Femur (tissue), 1 donor: ENCODE measurements at regions not wholly inside any gene's neighbourhood (a gene's known extent, or its start where the extent isn't known, plus 50 kb on each side); places are given as distances from the start of the nearest gene placed in this dataset.
"Not testable (repeated sequence)": the region's sequence is repeated elsewhere in the genome, so short reads cannot be mapped to it uniquely, and the experiment has no call there.

ENCODE experiments used
- DNase-seq: peaks from one replicate; pipeline ENCODE4 v3.0.0-alpha.2; 2017

DNA sequence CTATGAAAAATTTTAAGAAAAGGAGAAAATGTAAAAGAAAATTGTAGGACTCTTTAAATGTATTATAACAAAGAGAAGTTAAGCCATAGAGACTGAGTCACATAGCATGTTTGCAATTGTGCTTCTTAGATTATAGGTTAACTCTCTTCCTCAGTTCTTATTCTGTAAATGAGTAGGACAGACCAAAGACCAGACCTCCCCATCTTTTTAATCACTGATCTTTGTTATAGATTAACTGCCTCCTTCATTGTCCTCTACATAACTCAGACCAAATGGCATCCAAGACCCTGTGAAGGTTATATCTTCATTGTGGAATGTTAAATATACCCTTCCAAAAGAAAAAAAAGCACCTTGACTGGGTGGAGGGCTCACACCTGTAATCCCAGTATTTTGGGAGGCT lies 316.9 kb upstream of the LRRTM4 start:
- no peak for DNase-seq

DNA sequence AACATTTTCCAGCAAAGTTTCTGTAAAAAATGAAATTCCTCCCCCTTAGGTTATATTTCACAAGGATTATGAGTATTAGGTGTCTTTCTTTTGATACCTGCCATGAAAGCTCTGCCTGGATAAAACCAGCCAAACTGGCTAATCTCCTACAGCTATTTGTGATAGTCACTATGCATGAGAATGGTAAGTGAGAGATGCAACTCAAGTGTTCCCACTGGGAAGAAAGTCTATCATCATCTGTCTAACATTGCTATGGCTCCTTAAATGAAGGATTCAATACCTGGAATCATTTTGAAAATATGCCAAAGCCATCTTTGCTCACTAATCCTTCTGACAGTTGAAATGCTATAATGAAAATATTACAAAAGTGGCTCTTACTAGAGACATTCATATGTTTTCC lies 339.9 kb upstream of the LRRTM4 start:
- no peak for DNase-seq

DNA sequence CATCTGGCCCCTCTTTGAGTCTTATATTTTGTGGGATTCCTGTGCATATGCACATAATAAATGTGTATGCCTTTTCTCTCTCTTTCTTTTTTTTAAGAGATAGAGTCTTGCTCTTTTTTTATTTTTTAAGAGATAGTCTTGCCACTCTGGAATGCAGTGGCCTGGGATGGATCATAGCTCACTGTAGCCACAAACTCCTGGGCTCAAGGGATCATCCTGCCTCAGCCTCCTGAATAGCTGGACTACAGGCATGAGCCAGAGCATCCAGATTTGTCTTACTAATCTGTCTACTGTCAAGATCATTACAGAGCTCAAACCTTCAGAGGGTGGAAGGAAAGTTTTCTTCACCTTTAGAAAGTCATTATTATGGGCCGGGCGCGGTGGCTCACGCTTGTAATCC lies 342.2 kb upstream of the LRRTM4 start:
- no peak for DNase-seq

GRCh38 chr2:77866661-77867060 lies 344.5 kb upstream of the LRRTM4 start:
- DNase-seq: no peak

DNA sequence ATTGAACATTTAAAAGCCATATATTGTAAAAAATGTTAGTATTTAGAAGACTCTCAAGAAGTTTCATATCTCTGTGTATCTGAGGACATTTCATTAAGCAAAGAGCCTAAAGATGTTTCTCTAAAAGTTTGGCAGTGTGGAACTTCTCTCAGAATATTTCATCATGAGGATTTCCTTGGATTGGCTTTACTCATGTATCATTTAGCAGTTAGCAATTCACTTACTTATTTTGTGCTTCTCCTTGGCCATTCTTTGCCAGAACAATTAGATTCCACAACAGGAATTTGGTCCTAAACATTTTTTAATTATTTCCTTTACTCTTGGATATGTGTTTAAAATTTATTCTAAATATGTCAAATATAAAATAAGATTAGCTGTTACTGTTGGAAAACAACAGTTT lies 345.0 kb upstream of the LRRTM4 start:
- DNase-seq: no peak

GRCh38 chr2:77873506-77873905 lies 351.3 kb upstream of the LRRTM4 start:
- DNase-seq: no peak

DNA sequence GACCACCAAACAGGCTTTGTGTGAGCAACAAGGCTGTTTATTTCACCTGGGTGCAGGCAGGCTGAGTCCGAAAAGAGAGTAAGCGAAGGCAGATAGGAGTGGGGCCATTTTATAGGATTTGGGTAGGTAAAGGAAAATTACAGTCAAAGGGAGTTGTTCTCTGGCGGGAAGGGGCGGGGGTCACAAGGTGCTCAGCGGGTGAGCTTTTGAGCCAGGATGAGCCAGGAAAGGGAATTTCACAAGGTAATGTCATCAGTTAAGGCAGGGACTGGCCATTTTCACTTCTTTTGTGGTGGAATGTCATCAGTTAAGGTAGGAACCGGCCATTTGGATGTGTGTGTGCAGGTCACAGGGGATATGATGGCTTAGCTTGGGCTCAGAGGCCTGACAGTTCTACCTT lies 378.0 kb upstream of the LRRTM4 start:
- not testable (repeated sequence) for DNase-seq

DNA sequence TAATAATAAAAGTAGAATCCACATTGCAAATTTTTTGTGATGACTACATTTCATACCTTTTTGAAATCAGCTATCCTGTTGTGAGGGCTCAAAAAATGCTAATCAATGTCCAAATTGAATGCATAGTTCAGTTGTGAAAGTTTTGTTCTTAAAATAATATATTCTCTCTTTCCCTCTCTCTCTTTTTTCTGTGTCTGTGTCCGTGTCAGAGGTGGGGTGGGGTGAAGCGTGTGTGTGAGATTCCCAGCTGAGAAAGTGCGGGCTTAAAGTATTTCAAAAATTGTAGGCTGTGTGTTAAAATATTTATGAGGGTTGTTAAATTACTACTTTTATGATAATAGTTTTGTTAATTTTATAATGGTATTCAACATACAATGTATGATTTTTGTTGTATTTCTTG lies 388.0 kb upstream of the LRRTM4 start:
- DNase-seq: no peak

DNA sequence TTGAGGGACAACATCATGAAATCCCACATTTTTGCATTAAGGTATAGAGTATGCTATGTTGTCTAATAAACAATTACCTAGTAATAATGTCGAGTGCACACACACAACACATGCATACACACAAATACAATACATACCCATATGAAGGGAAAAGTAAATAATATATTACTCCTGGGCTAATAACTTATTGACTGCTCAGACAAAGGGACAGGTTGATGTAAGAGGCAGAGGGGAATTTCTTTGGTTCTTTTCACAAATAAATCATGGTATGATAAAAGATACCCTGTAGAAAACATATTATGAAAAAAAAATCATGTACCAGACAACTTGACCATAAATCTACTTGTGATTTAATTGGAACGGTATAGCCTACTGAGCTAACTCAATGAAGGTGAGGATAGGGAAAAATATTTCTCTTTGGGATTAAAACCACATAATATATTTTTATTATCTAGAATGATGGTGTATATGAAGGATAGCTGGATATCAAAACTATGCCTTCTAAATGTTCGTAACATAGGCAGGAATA lies 398.7 kb upstream of the LRRTM4 start:
- no peak for DNase-seq

GRCh38 chr2:77922567-77922966 lies 400.4 kb upstream of the LRRTM4 start:
- no peak for DNase-seq

GRCh38 chr2:77937366-77937765 lies 415.2 kb upstream of the LRRTM4 start:
- DNase-seq: no peak

- DNase-seq: no peak
Measured at GRCh38 chr2:77938462-77938861, 416.3 kb upstream of the LRRTM4 start.

DNA sequence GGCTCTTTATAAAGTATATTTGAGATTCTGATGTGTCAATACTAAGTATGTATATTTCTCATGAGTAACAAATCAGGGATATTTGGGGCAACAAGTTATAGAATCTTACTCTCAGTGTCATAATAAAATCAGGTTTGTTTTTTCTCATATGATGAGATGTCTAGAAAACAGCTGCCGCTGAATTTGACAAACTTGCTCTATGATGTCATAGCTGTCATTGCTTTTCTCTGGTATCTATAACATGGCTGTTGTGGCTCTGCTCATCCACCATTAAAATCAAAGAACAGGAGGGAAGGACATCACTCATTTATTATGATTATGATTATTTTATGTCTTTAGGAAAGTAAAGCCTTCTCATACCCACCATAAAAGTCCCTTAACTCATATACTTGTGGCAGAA lies 417.2 kb upstream of the LRRTM4 start:
- no peak for DNase-seq

- DNase-seq: no peak
Measured at GRCh38 chr2:77939801-77940200, 417.6 kb upstream of the LRRTM4 start.

- no peak for DNase-seq
Measured at GRCh38 chr2:77954931-77955330, 432.8 kb upstream of the LRRTM4 start.

- no peak for DNase-seq
Measured at GRCh38 chr2:77962943-77963342, 440.8 kb upstream of the LRRTM4 start.

GRCh38 chr2:77977471-77978063 lies 455.4 kb upstream of the LRRTM4 start:
- DNase-seq: no peak

GRCh38 chr2:77995161-77995560 lies 473.0 kb upstream of the LRRTM4 start:
- no peak for DNase-seq

DNA sequence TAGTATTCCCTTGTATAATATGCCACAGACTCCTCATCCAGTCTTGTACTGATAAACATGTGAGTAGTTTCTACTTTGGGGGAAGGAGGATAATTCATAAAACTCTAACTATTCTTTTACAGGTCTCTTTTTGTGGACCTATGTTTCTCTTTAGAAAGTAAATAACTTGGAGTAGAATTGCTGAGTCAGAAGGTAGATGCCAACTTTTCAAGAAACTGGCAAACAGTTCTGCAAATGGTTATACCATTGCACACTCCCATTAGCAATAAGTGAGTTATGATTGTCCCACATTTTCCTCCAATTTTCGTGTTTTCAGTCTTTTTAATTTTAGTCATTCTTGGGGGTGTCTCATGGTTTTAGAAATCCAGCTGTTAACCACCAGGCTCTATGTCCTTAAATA lies 477.2 kb upstream of the LRRTM4 start:
- no peak for DNase-seq

DNA sequence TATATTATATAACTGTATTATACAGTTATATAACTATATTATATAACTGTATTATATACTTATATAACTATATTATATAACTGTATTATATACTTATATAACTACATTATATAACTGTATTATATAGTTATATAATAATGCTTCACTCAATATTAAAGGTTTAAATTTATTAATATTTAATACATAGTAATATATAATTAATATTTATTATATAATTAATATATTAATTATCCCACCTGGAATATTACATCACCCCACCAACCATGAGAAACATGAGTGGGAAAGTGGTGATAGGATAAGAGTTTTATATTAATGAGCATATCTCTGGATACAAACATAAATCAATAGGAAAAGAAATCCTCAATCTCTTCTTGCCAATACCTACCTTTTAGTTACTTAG lies 487.1 kb upstream of the LRRTM4 start:
- DNase-seq: no peak

- no peak for DNase-seq
Measured at GRCh38 chr2:78011251-78011650, 489.1 kb upstream of the LRRTM4 start.

GRCh38 chr2:78020491-78020890 lies 498.3 kb upstream of the LRRTM4 start:
- no peak for DNase-seq

GRCh38 chr2:78023356-78023755 lies 501.2 kb upstream of the LRRTM4 start:
- no peak for DNase-seq

GRCh38 chr2:78024996-78025395 lies 502.8 kb upstream of the LRRTM4 start:
- no peak for DNase-seq

GRCh38 chr2:78029392-78029995 lies 507.3 kb upstream of the LRRTM4 start:
- DNase-seq: no peak
